Neural cell (in vitro differentiated cells): ENCODE measurements at regions not wholly inside any gene's neighbourhood (a gene's known extent, or its start where the extent isn't known, plus 50 kb on each side); places are given as distances from the start of the nearest gene placed in this dataset.

Source experiments
- H2AFZ ChIP-seq: fragments of 200-600, 300-800 bp; sonication (generic), shearing (Covaris generic); 2 replicates; pipeline ENCODE4 v1.6.0; 2014; ENCODE audit warnings: low read depth, mild to moderate bottlenecking, antibody characterized with exemption, low read length, moderate library complexity
- H3F3A ChIP-seq: fragments of 200-600 bp; shearing (Covaris generic); 2 replicates; pipeline ENCODE4 v1.6.1; 2016; ENCODE audit warnings: mild to moderate bottlenecking, moderate library complexity, mixed read lengths, antibody characterized with exemption, low read length; ENCODE audit not compliant: insufficient read depth, poor library complexity, severe bottlenecking
- H3K27ac ChIP-seq: fragments of 200-600, 300-800 bp; sonication (generic), shearing (Covaris generic); 2 replicates; pipeline ENCODE4 v1.5.1; 2014; ENCODE audit warnings: mild to moderate bottlenecking, low read length, moderate library complexity
- H3K27me3 ChIP-seq: fragments of 300-800, 200-600 bp; sonication (generic), shearing (Covaris generic); 2 replicates; pipeline ENCODE4 v1.6.0; 2014; ENCODE audit warnings: mild to moderate bottlenecking, low read depth, low read length, moderate library complexity; ENCODE audit not compliant: insufficient read depth
- H3K36me3 ChIP-seq: fragments of 300-800, 200-600 bp; sonication (generic), shearing (Covaris generic); 2 replicates; pipeline ENCODE4 v1.5.1; 2014; ENCODE audit warnings: mild to moderate bottlenecking, antibody characterized with exemption, low read length, moderate library complexity; ENCODE audit not compliant: insufficient read depth
- H3K4me2 ChIP-seq: fragments of 300-800, 200-600 bp; sonication (generic), shearing (Covaris generic); 2 replicates; pipeline ENCODE4 v1.6.0; 2014; ENCODE audit warnings: mild to moderate bottlenecking, low read length
- H3K4me3 ChIP-seq: fragments of 300-800, 200-600 bp; sonication (generic), shearing (Covaris generic); 2 replicates; pipeline ENCODE4 v1.5.1; 2014; ENCODE audit warnings: mild to moderate bottlenecking, low read length, moderate library complexity
- H3K79me2 ChIP-seq: fragments of 200-600 bp; shearing (Covaris generic); replicated peaks from 2 replicates; pipeline ENCODE4 v1.6.0; 2014; ENCODE audit warnings: mild to moderate bottlenecking, low read length, moderate library complexity; ENCODE audit not compliant: insufficient read depth
- H3K9ac ChIP-seq: fragments of 300-800, 200-600 bp; sonication (generic), shearing (Covaris generic); 2 replicates; pipeline ENCODE4 v1.6.1; 2016; ENCODE audit warnings: mild to moderate bottlenecking, low read length, mixed read lengths
- H3K9me2 ChIP-seq: fragments of 200-600 bp; shearing (Covaris generic); 2 replicates; pipeline ENCODE4 v1.6.1; 2016; ENCODE audit warnings: mild to moderate bottlenecking, low read length, mixed read lengths; ENCODE audit not compliant: insufficient read depth
- H3K9me3 ChIP-seq: fragments of 200-600, 300-800 bp; sonication (generic), shearing (Covaris generic); 2 replicates; pipeline ENCODE4 v1.6.1; 2016; ENCODE audit warnings: mild to moderate bottlenecking, mixed run types, low read length, moderate library complexity, mixed read lengths
- H4K20me1 ChIP-seq: fragments of 200-600 bp; shearing (Covaris generic); 2 replicates; pipeline ENCODE4 v1.6.1; 2016; ENCODE audit warnings: mild to moderate bottlenecking, mixed run types; ENCODE audit not compliant: insufficient read depth
- EP300 ChIP-seq: fragments of 450-650 bp; conservative IDR thresholded peaks from 2 replicates; pipeline ENCODE4 v1.6.1; 2014; ENCODE audit warnings: antibody characterized with exemption, mild to moderate bottlenecking, moderate library complexity; ENCODE audit not compliant: poor library complexity, severe bottlenecking
- EZH2 ChIP-seq: fragments of 200-600, 300-800 bp; shearing (Covaris generic), sonication (generic); IDR thresholded peaks from 2 replicates; pipeline ENCODE4 v1.6.1; 2014; ENCODE audit warnings: antibody characterized with exemption, low read length, borderline replicate concordance, mild to moderate bottlenecking; ENCODE audit not compliant: insufficient read depth, poor library complexity, severe bottlenecking
- MXI1 ChIP-seq: fragments of 450-650 bp; conservative IDR thresholded peaks from 2 replicates; pipeline ENCODE4 v1.6.1; 2014; ENCODE audit warnings: antibody characterized with exemption, mild to moderate bottlenecking; ENCODE audit not compliant: poor library complexity, severe bottlenecking
- POLR2AphosphoS5 ChIP-seq: IDR thresholded peaks from 2 replicates; pipeline ENCODE4 v1.6.1; 2012
- RAD21 ChIP-seq: fragments of 450-650 bp; conservative IDR thresholded peaks from 2 replicates; pipeline ENCODE4 v1.6.1; 2014; ENCODE audit warnings: antibody characterized with exemption, mild to moderate bottlenecking, moderate library complexity
- SMC3 ChIP-seq: fragments of 450-650 bp; conservative IDR thresholded peaks from 2 replicates; pipeline ENCODE4 v1.6.1; 2014; ENCODE audit warnings: antibody characterized with exemption, mild to moderate bottlenecking, moderate library complexity; ENCODE audit not compliant: poor library complexity
- TAF1 ChIP-seq: IDR thresholded peaks from 2 replicates; pipeline ENCODE4 v1.6.1; 2012; ENCODE audit warnings: low read depth
- TF ChIP-seq, protein P1 (sequence below): IDR thresholded peaks from 2 replicates; pipeline ENCODE4 v1.6.1; 2012; ENCODE audit warnings: borderline replicate concordance
- TF ChIP-seq, protein P2 (sequence below): fragments of 450-650 bp; IDR thresholded peaks from 2 replicates; pipeline ENCODE4 v1.5.1; 2014; ENCODE audit warnings: antibody characterized with exemption, mild to moderate bottlenecking, moderate library complexity; ENCODE audit not compliant: poor library complexity, severe bottlenecking

DNA sequence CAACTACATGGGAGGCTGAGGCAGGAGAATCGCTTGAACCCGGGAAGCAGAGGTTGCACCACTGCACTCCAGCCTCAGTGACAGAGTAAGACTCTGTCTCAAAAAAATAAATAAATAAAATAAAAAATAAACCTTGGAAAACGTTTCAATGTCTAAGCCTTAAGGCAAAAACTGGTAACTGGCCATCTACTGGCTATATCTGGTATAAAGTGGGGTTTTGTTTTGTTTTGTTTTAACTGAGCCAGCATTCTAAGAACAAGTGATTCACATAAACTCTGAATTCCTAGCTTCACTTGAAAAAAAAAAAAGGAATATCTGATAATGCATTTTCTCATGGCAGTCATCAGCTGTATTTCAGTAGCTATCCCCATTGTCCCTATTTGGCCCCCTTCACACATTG is 126.1 kb upstream of the EFNA5 start:
- Histone ChIP-seq H3K4me2 (no peak overlapping the region), H4K20me1 (no peaks in the 10 kb centered on the region), H3K79me2 (no peaks in the 10 kb centered on the region), H2AFZ (no peak overlapping the region), H3K9ac (no peak overlapping the region), H3K36me3 (no peaks in the 10 kb centered on the region), H3K27me3 (no peaks in the 10 kb centered on the region), H3K27ac (no peak overlapping the region), H3K9me3 (no peaks in the 10 kb centered on the region), H3K4me3 (no peak overlapping the region), H3F3A (no peaks in the 10 kb centered on the region), H3K9me2 (no peaks in the 10 kb centered on the region)
- TF ChIP-seq EP300 (no peak), POLR2AphosphoS5 (no peak), TAF1 (no peak), SMC3 (no peak), EZH2 (no peak), MXI1 (no peak)
- TF ChIP-seq, protein P1, sequence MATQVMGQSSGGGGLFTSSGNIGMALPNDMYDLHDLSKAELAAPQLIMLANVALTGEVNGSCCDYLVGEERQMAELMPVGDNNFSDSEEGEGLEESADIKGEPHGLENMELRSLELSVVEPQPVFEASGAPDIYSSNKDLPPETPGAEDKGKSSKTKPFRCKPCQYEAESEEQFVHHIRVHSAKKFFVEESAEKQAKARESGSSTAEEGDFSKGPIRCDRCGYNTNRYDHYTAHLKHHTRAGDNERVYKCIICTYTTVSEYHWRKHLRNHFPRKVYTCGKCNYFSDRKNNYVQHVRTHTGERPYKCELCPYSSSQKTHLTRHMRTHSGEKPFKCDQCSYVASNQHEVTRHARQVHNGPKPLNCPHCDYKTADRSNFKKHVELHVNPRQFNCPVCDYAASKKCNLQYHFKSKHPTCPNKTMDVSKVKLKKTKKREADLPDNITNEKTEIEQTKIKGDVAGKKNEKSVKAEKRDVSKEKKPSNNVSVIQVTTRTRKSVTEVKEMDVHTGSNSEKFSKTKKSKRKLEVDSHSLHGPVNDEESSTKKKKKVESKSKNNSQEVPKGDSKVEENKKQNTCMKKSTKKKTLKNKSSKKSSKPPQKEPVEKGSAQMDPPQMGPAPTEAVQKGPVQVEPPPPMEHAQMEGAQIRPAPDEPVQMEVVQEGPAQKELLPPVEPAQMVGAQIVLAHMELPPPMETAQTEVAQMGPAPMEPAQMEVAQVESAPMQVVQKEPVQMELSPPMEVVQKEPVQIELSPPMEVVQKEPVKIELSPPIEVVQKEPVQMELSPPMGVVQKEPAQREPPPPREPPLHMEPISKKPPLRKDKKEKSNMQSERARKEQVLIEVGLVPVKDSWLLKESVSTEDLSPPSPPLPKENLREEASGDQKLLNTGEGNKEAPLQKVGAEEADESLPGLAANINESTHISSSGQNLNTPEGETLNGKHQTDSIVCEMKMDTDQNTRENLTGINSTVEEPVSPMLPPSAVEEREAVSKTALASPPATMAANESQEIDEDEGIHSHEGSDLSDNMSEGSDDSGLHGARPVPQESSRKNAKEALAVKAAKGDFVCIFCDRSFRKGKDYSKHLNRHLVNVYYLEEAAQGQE: no peak
- TF ChIP-seq, protein P2, sequence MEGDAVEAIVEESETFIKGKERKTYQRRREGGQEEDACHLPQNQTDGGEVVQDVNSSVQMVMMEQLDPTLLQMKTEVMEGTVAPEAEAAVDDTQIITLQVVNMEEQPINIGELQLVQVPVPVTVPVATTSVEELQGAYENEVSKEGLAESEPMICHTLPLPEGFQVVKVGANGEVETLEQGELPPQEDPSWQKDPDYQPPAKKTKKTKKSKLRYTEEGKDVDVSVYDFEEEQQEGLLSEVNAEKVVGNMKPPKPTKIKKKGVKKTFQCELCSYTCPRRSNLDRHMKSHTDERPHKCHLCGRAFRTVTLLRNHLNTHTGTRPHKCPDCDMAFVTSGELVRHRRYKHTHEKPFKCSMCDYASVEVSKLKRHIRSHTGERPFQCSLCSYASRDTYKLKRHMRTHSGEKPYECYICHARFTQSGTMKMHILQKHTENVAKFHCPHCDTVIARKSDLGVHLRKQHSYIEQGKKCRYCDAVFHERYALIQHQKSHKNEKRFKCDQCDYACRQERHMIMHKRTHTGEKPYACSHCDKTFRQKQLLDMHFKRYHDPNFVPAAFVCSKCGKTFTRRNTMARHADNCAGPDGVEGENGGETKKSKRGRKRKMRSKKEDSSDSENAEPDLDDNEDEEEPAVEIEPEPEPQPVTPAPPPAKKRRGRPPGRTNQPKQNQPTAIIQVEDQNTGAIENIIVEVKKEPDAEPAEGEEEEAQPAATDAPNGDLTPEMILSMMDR: no peak

DNA sequence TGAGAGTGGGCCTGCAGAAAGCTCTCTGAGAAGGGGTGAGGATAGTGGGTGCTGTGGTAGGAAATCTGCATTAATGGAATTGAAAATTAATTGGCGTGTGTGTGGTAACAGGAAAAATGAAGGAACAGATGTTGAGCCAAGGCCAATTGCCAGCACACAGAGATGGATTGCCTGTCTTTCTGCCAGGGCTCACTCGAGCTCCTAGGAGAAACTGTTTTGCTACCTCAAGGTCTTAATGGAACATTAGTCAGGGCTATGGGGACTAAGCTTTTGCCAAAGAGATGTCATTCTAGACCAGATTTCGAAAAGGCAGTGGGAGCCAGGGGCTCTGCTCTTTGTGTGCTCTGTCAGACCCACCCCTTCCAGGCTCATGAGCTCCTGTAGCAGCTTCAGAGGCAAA is 124.0 kb upstream of the EFNA5 start:
- H4K20me1 ChIP-seq: no peaks in the 10 kb centered on the region
- H3K9me3 ChIP-seq: no peaks in the 10 kb centered on the region
- H3K9me2 ChIP-seq: no peaks in the 10 kb centered on the region
- H3K4me3 ChIP-seq: no peak overlapping the region
- H2AFZ ChIP-seq: no peak overlapping the region
- no peaks in the 10 kb centered on the region for H3K36me3 ChIP-seq
- no peak overlapping the region for H3K9ac ChIP-seq
- H3K27me3 ChIP-seq: no peaks in the 10 kb centered on the region
- no peak for TF ChIP-seq POLR2AphosphoS5
- no peak for TF ChIP-seq EP300
- no peak for TF ChIP-seq TAF1
- TF ChIP-seq, protein P2: no peak
- TF ChIP-seq RAD21: no peak
- TF ChIP-seq EZH2: no peak
- TF ChIP-seq, protein P1: no peak
- no peak for TF ChIP-seq MXI1
- no peak for TF ChIP-seq SMC3
- no peak overlapping the region for H3K4me2 ChIP-seq
- no peaks in the 10 kb centered on the region for H3K79me2 ChIP-seq
- H3F3A ChIP-seq: no peaks in the 10 kb centered on the region
- H3K27ac ChIP-seq: no peak overlapping the region
